ENCODE measurements at regions not wholly inside any gene's neighbourhood (a gene's known extent, or its start where the extent isn't known, plus 50 kb on each side); places are given as distances from the start of the nearest gene placed in this dataset.

- Histone ChIP-seq H3K4me3 (no peak overlapping the region), H3K36me3 (ENCODE audit: low read depth, missing control alignments) (no peaks in the 10 kb centered on the region), H3K27me3 (no peaks in the 10 kb centered on the region), H3K27ac (no peak overlapping the region), H3K9me3 (no peaks in the 10 kb centered on the region), H3K4me1 (no peaks in the 10 kb centered on the region)
- TF ChIP-seq POLR2A (IDR thresholded peaks at IDR 0.05), result no peak
- no peak for TF ChIP-seq CTCF (IDR thresholded peaks at IDR 0.05)
- WGBS, 2 donors, result 57 to 83% methylated on average over 4 of the region's 4 CpGs
- no peak for DNase-seq
- intact Hi-C loops (cut with DNase I; ENCODE audit: low total_unique reads), result no loop called here
Observed at GRCh38 chr16:7206469-7206868, 126.2 kb upstream of the RBFOX1 start.

GRCh38 chr16:7200320-7200719, 132.3 kb upstream of the RBFOX1 start:
- no peaks in the 10 kb centered on the region for H3K4me1 ChIP-seq
- H3K4me3 ChIP-seq, result no peak overlapping the region
- 58 to 73% methylated on average over 4 of the region's 4 CpGs for WGBS, 2 donors
- H3K27ac ChIP-seq, result no peak overlapping the region
- no peak for TF ChIP-seq POLR2A (IDR thresholded peaks at IDR 0.05)
- no peak for TF ChIP-seq CTCF (IDR thresholded peaks at IDR 0.05)
- intact Hi-C loops (cut with DNase I; ENCODE audit: low total_unique reads), result no loop called here
- H3K36me3 ChIP-seq (ENCODE audit: low read depth, missing control alignments), result no peaks in the 10 kb centered on the region
- H3K27me3 ChIP-seq, result no peaks in the 10 kb centered on the region
- no peak for DNase-seq
- no peaks in the 10 kb centered on the region for H3K9me3 ChIP-seq

GRCh38 chr16:7185689-7186088, 147.0 kb upstream of the RBFOX1 start:
- Histone ChIP-seq H3K27me3 (no peaks in the 10 kb centered on the region), H3K4me3 (no peak overlapping the region), H3K27ac (no peak overlapping the region), H3K4me1 (no peaks in the 10 kb centered on the region), H3K9me3 (no peaks in the 10 kb centered on the region), H3K36me3 (ENCODE audit: low read depth, missing control alignments) (no peaks in the 10 kb centered on the region)
- intact Hi-C loops (cut with DNase I; ENCODE audit: low total_unique reads), result no loop called here
- TF ChIP-seq CTCF (IDR thresholded peaks at IDR 0.05) (no peak), POLR2A (IDR thresholded peaks at IDR 0.05) (no peak)
- 63 to 64% methylated on average over 4 of the region's 4 CpGs for WGBS, 2 donors
- no peak for DNase-seq

- Histone ChIP-seq H3K36me3 (ENCODE audit: low read depth, missing control alignments) (no peaks in the 10 kb centered on the region), H3K27ac (no peak overlapping the region), H3K27me3 (no peaks in the 10 kb centered on the region), H3K4me1 (no peaks in the 10 kb centered on the region), H3K9me3 (no peaks in the 10 kb centered on the region), H3K4me3 (no peak overlapping the region)
- WGBS, 2 donors, result 50 to 60% methylated on average over 3 of the region's 3 CpGs
- TF ChIP-seq POLR2A (IDR thresholded peaks at IDR 0.05) (no peak), CTCF (IDR thresholded peaks at IDR 0.05) (no peak)
- no peak for DNase-seq
- intact Hi-C loops (cut with DNase I; ENCODE audit: low total_unique reads), result no loop called here
Observed at GRCh38 chr16:7185165-7185564, 147.5 kb upstream of the RBFOX1 start.

GRCh38 chr16:7183768-7184167, 148.9 kb upstream of the RBFOX1 start:
- Histone ChIP-seq H3K4me1 (no peaks in the 10 kb centered on the region), H3K4me3 (no peak overlapping the region), H3K36me3 (ENCODE audit: low read depth, missing control alignments) (no peaks in the 10 kb centered on the region), H3K27me3 (no peaks in the 10 kb centered on the region), H3K27ac (no peak overlapping the region), H3K9me3 (no peaks in the 10 kb centered on the region)
- no peak for TF ChIP-seq POLR2A (IDR thresholded peaks at IDR 0.05)
- no peak for TF ChIP-seq CTCF (IDR thresholded peaks at IDR 0.05)
- DNase-seq, result no peak
- 67 to 71% methylated on average over 3 of the region's 3 CpGs for WGBS, 2 donors
- intact Hi-C loops (cut with DNase I; ENCODE audit: low total_unique reads), result no loop called here
